ENCODE measurements at regions not wholly inside any gene's neighbourhood (a gene's known extent, or its start where the extent isn't known, plus 50 kb on each side); places are given as distances from the start of the nearest gene placed in this dataset.

DNA sequence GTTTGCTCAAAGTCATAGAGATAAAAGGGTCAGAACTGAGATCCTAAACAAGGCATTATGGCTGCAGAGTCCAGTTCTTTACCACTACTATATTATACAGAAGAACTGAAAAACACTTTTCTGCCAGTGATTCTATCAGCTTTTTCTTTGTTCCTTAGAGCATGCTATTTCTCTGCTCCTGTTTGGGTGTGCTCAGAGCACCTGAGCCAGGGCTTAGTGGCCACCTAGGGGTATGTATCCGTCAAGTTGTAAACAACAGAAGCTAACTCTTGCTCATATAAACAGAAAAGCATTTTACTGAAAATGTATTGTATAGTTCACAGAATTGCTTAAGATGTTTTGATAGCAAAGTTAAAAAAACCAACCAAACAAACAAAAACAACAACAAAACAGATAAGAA, 470.8 kb downstream of the SLC16A7 start:
- TF ChIP-seq, protein P1, sequence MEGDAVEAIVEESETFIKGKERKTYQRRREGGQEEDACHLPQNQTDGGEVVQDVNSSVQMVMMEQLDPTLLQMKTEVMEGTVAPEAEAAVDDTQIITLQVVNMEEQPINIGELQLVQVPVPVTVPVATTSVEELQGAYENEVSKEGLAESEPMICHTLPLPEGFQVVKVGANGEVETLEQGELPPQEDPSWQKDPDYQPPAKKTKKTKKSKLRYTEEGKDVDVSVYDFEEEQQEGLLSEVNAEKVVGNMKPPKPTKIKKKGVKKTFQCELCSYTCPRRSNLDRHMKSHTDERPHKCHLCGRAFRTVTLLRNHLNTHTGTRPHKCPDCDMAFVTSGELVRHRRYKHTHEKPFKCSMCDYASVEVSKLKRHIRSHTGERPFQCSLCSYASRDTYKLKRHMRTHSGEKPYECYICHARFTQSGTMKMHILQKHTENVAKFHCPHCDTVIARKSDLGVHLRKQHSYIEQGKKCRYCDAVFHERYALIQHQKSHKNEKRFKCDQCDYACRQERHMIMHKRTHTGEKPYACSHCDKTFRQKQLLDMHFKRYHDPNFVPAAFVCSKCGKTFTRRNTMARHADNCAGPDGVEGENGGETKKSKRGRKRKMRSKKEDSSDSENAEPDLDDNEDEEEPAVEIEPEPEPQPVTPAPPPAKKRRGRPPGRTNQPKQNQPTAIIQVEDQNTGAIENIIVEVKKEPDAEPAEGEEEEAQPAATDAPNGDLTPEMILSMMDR (conservative IDR thresholded peaks at IDR 0.05) = no peak
- TF ChIP-seq EZH2 (IDR thresholded peaks at IDR 0.05; ENCODE audit: low read depth) = no peak
